Stimulated activated CD4-positive, alpha-beta T cell treated with anti-CD3 and anti-CD28 coated beads, Interleukin-1b, Interleukin-23, amount 100 ng/mL, for 48 hours (primary cell): ENCODE measurements at regions not wholly inside any gene's neighbourhood (a gene's known extent, or its start where the extent isn't known, plus 50 kb on each side); places are given as distances from the start of the nearest gene placed in this dataset.

Experiments
- DNase-seq: peaks from one replicate; pipeline ENCODE4 v3.0.0-alpha.2; 2020

- DNase-seq = no peak
Measured at GRCh38 chr22:49211176-49211575, 616.5 kb downstream of the BRD1 start.

GRCh38 chr22:49210606-49211005 lies 617.1 kb downstream of the BRD1 start:
- no peak for DNase-seq

GRCh38 chr22:49209452-49210195 lies 618.0 kb downstream of the BRD1 start:
- DNase-seq = no peak

- no peak for DNase-seq
Measured at GRCh38 chr22:49208768-49209252, 618.9 kb downstream of the BRD1 start.

GRCh38 chr22:49208004-49208402 lies 619.7 kb downstream of the BRD1 start:
- DNase-seq = no peak

- no peak for DNase-seq
Measured at GRCh38 chr22:49207008-49208003, 620.4 kb downstream of the BRD1 start.

GRCh38 chr22:49206281-49206680 lies 621.4 kb downstream of the BRD1 start:
- DNase-seq = no peak

GRCh38 chr22:49205483-49205800 lies 622.2 kb downstream of the BRD1 start:
- no peak for DNase-seq

- DNase-seq = no peak
Measured at GRCh38 chr22:49204599-49205482, 622.8 kb downstream of the BRD1 start.

- no peak for DNase-seq
Measured at GRCh38 chr22:49203859-49204598, 623.6 kb downstream of the BRD1 start.

- no peak for DNase-seq
Measured at GRCh38 chr22:49203091-49203858, 624.4 kb downstream of the BRD1 start.

GRCh38 chr22:49202226-49202625 lies 625.4 kb downstream of the BRD1 start:
- DNase-seq = no peak

- no peak for DNase-seq
Measured at GRCh38 chr22:49201046-49201970, 626.4 kb downstream of the BRD1 start.

GRCh38 chr22:49199224-49199623 lies 628.4 kb downstream of the BRD1 start:
- DNase-seq = no peak

- DNase-seq = no peak
Measured at GRCh38 chr22:49198705-49199084, 629.0 kb downstream of the BRD1 start.

GRCh38 chr22:49197986-49198704 lies 629.5 kb downstream of the BRD1 start:
- DNase-seq = no peak

GRCh38 chr22:49197505-49197904 lies 630.2 kb downstream of the BRD1 start:
- no peak for DNase-seq

GRCh38 chr22:49196046-49196511 lies 631.6 kb downstream of the BRD1 start:
- DNase-seq = no peak

GRCh38 chr22:49195636-49196035 lies 632.0 kb downstream of the BRD1 start:
- no peak for DNase-seq
